HepG2 (cell line): ENCODE measurements at regions not wholly inside any gene's neighbourhood (a gene's known extent, or its start where the extent isn't known, plus 50 kb on each side); places are given as distances from the start of the nearest gene placed in this dataset.

Experiments
- AHDC1 ChIP-seq: sonication (generic); formaldehyde crosslinking; IDR thresholded peaks from 2 replicates; pipeline ENCODE4 v1.5.1; 2020; ENCODE audit warnings: mild to moderate bottlenecking, missing genetic modification reagents, borderline replicate concordance
- ATF4 ChIP-seq, 2 experiments: fragments of 450-650 bp in 1 of 2; sonication (generic) in 1 of 2; formaldehyde crosslinking; IDR thresholded peaks; 2 replicates each; pipeline versions ENCODE4 v1.5.0 to v1.8.0; 2020 to 2022; ENCODE audit warnings: mild to moderate bottlenecking in 1 of 2, missing genetic modification reagents in 1 of 2
- HDAC1 ChIP-seq: sonication (generic); formaldehyde crosslinking; IDR thresholded peaks from 2 replicates; pipeline ENCODE4 v1.5.1; 2020; ENCODE audit warnings: mild to moderate bottlenecking, missing genetic modification reagents
- HOXA5 ChIP-seq: sonication (generic); formaldehyde crosslinking; IDR thresholded peaks from 2 replicates; pipeline ENCODE4 v1.4.0; 2020; ENCODE audit warnings: missing genetic modification reagents
- TGIF2 ChIP-seq: IDR thresholded peaks from 2 replicates; pipeline ENCODE4 v1.6.1; 2016; ENCODE audit warnings: control low read depth, missing compliant biosample characterization
- ZNF232 ChIP-seq: sonication (generic); formaldehyde crosslinking; IDR thresholded peaks from 2 replicates; pipeline ENCODE4 v1.4.0; 2020; ENCODE audit warnings: missing genetic modification reagents, borderline replicate concordance
- ZNF432 ChIP-seq: sonication (generic); formaldehyde crosslinking; IDR thresholded peaks from 2 replicates; pipeline ENCODE4 v1.5.0; 2020; ENCODE audit warnings: missing genetic modification reagents, mild to moderate bottlenecking, borderline replicate concordance
- ZNF512 ChIP-seq: sonication (generic); formaldehyde crosslinking; IDR thresholded peaks from 2 replicates; pipeline ENCODE4 v1.4.0; 2020; ENCODE audit warnings: mild to moderate bottlenecking, missing genetic modification reagents
- ZNF660 ChIP-seq: sonication (generic); formaldehyde crosslinking; IDR thresholded peaks from 2 replicates; pipeline ENCODE4 v1.5.1; 2020; ENCODE audit warnings: mild to moderate bottlenecking, low read depth, missing genetic modification reagents, borderline replicate concordance
- ZNF687 ChIP-seq: sonication (generic); formaldehyde crosslinking; IDR thresholded peaks from 2 replicates; pipeline ENCODE4 v1.5.1; 2020; ENCODE audit warnings: mild to moderate bottlenecking, missing genetic modification reagents, moderate library complexity
- ZNF776 ChIP-seq: sonication (generic); formaldehyde crosslinking; IDR thresholded peaks from 2 replicates; pipeline ENCODE4 v1.4.0; 2020; ENCODE audit warnings: mild to moderate bottlenecking, missing genetic modification reagents
- ZNF891 ChIP-seq: sonication (generic); formaldehyde crosslinking; IDR thresholded peaks from 2 replicates; pipeline ENCODE4 v1.5.0; 2020; ENCODE audit warnings: mild to moderate bottlenecking, missing genetic modification reagents
- ZXDC ChIP-seq: sonication (generic); formaldehyde crosslinking; IDR thresholded peaks from 2 replicates; pipeline ENCODE4 v1.5.0; 2020; ENCODE audit warnings: mild to moderate bottlenecking, missing genetic modification reagents

- TF ChIP-seq HOXA5, result no peak
- peak in 1 of 2 experiments; percentile 58; a peak in 1 of 4 replicates for TF ChIP-seq ATF4 (CRISPR knock-in tag; IDR thresholded peaks at IDR 0.05)
- no peak for TF ChIP-seq ZNF687 (CRISPR knock-in tag)
- no peak for TF ChIP-seq ZNF891
- no peak for TF ChIP-seq ZXDC (CRISPR knock-in tag)
- TF ChIP-seq ZNF660 (CRISPR knock-in tag), result no peak
- TF ChIP-seq ZNF432 (CRISPR knock-in tag), result no peak
- no peak for TF ChIP-seq HDAC1
- TF ChIP-seq ZNF776 (CRISPR knock-in tag), result no peak
- 0 out of 2 replicates have a peak, but pooled peaks have one; percentile 44 for TF ChIP-seq ZNF512 (CRISPR knock-in tag)
- no peak for TF ChIP-seq ZNF232
- no peak; the same call in 1 of the 2 replicates for TF ChIP-seq TGIF2
- TF ChIP-seq AHDC1, result peak; percentile 87
Measured at GRCh38 chr2:41894563-41895333, 153.1 kb upstream of the PKDCC start (continued).
